Activated CD4-positive, alpha-beta T cell treated with anti-CD3 and anti-CD28 coated beads, Interleukin-2, amount 50 U/mL, for 4 hours (primary cell): ENCODE measurements at regions not wholly inside any gene's neighbourhood (a gene's known extent, or its start where the extent isn't known, plus 50 kb on each side); places are given as distances from the start of the nearest gene placed in this dataset.

Source experiments
- DNase-seq, 2 experiments: peaks; one replicate each; pipeline ENCODE4 v3.0.0-alpha.2; 2020

GRCh38 chr4:104682311-104682710, 187.6 kb upstream of the CXXC4 start:
- DNase-seq, result no peak

GRCh38 chr4:104693601-104694201, 199.0 kb upstream of the CXXC4 start:
- no peak for DNase-seq

GRCh38 chr4:104716584-104716983, 221.9 kb upstream of the CXXC4 start:
- DNase-seq, result no peak

GRCh38 chr4:104719539-104720230, 225.0 kb upstream of the CXXC4 start:
- DNase-seq, result no peak

DNA sequence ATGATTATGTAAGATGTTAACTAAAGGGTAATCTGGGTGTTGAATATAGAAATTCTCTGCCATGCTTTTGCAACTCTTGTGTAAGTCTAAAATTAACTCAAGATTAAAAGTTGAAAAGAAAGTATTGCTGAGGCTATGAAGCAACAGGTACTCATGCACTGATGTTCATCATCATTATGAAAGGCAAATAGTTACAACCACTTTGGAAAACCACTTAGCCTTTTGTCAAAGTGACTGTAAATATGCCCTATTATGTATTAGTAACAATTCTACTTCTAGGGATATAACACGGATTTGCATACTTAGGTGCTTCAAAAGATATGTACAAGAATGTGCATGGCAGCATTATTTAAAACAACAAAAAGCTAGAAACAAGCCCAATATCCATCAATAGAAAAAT, 227.8 kb upstream of the CXXC4 start:
- DNase-seq, result no peak

GRCh38 chr4:104726002-104726401, 231.3 kb upstream of the CXXC4 start:
- DNase-seq, result no peak

DNA sequence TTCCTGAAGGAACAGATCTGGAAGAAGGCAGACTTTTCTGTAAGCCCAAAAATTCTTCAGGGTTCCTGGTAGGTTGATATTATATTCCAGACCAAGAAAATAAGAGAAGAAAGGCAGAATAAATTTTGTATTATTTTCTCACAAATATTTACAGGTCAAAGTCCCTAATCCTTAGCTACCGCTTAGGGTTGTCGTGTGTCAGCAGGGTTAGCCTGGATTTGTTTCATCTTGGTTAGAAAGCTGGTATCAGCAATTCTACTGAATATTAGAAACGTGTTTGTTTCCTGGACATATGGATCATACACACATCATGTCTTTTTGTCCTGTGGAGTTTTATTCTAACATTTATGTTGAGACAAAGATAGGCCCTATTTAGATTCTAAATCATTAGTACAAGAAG, 232.9 kb upstream of the CXXC4 start:
- DNase-seq, result no peak

DNA sequence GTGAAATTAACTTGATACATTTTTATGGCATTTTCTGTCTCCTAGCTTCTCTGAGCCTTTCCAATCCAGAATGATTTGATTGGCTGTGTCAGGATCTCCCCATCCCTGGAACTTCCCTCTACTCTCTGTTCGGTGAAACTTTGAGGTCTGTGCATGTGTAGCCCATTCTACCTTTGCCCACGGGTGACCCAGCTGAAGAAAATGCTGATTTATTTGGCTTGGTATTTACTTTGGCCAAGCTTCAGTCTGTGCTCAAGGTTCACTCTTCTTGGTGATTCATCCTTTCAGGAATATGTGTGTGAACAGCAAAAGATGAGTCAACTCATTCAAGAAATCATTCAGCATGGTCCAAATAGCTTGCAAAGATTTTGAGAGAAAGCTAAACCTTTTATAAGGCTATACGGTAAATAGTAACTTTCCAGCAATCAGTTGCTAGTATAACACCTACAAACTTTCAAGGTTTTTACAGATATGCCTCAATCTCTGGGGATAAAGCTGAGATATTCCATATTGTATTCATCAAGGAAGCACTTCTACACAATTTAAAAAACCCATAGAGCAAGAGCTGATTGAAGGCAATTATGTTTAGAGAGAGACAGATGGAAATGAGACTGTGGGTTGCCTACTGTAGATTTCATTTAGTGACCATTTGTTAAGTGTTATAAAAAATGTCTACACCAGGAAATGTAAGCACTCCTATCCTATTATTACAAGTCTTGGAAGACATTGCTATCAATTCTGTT, 233.9 kb upstream of the CXXC4 start:
- no peak for DNase-seq

- no peak for DNase-seq
These were observed 238.1 kb upstream of the CXXC4 start for GRCh38 chr4:104732766-104733165.

DNA sequence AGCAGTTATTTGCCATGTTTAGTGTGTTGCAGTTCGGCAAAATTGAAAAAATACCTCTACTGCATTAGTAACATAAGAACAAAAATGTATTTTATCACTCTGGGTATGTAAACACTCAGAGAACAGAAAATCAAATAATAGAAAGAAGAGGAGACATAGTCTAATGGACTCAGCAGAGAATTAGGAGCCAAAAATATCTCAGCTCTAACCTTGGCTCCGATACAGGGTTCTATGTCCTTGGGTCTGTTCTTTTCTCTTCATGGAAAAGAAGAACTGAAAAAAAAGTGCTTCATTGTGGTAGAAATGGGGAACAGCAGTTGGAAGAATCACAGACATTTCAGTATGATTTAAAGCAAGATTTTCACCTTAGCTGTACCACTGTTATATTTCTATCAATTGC, 240.5 kb upstream of the CXXC4 start:
- no peak for DNase-seq

DNA sequence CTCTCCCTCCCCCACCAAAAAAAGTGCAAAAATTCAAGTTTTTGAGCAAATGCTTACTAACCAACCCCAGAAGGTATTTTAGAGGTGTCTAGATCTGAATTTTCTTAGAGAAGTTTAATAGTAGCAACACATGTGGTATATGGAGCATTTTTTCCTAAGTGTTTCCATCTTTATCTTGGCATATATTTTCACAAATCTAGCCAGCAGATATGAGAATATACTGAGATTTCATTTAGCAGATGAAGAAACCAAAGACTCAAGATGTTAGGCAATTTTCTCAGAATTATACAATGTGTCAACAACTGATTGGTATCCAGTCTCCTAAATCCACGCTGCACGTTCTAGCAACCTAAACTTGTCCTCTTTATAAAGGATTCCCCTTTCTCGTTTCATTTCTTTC, 245.5 kb upstream of the CXXC4 start:
- no peak for DNase-seq

GRCh38 chr4:104743215-104743653, 248.5 kb upstream of the CXXC4 start:
- no peak for DNase-seq

- DNase-seq, result no peak
These were observed 252.9 kb upstream of the CXXC4 start for GRCh38 chr4:104747635-104748034.

DNA sequence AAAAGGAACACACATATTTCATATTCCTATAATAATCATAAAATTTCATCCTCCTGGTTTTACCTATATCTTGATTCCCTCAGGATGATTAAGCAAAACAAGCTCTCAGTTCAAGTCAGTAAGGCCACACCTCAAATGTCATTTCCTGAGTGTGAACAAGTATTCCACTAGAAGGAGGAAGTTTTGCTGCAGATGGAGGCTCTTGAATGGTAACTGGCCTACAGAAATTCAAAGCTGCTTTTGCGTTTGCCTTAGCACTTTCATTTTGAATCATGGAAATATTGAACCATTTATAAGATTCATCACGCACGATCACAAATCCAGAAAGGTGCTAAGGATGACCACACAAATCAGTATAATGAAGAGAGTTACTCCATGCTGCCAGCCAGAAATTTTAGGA, 254.4 kb upstream of the CXXC4 start:
- no peak for DNase-seq

DNA sequence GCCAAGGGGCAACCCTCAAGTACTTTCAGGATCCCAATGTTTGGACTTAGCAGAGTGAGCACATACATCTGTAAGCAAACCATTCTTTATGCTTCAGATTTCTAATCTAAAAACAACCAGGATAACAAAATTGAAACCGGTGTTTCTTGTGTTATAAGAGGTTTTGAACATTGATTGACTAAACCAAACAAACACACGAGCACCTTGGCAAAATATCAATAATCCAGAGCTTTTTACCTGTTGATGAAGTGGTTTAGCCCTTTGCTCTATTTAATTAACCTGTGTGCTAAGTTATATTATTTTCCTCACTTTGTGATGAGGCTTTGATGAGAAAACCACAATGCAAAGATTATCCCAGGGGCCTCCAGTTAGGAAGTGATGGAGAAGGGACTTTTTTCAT, 255.3 kb upstream of the CXXC4 start:
- DNase-seq, result no peak

DNA sequence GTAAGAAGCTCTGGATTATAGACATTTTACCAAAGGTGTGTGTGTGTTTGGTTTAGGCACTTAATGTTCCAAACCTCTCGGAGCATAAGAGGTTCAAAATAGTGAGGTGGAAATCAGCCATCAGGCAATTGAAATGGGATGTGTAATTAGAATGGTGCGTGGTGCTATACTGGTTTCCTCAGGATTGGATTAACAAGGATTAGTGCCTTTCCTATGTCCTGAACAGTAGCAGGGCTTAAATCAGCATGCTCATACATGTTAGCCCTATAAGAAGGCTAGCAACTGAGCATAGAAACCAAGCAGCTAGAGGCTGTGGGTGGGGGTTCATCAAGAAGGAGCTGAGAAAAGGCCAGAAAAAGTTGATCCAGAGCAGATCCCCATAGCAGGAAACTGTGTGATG, 256.8 kb upstream of the CXXC4 start:
- DNase-seq, result no peak

- DNase-seq, result no peak
These were observed 257.6 kb upstream of the CXXC4 start for GRCh38 chr4:104752337-104752736.

GRCh38 chr4:104756837-104757236, 262.1 kb upstream of the CXXC4 start:
- DNase-seq, result no peak

DNA sequence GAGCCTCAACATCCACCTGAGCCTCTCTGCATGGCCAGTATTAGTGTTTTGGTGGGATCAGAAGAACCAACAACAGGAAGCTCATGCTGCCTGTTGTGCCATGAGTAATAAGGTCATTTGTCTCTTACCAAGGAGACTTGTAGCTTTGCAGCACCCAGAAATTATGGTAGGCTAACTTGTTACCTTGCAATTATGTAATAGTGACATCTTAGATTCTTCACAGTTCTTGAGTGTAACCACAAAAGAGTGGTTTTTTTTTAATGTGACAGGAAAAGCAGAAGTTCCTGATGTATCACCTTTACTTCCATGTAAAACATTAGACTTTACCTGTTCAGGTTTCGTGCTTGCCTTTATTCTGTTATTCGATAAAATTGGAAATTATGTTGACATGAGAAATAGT, 263.9 kb upstream of the CXXC4 start:
- DNase-seq, result no peak

DNA sequence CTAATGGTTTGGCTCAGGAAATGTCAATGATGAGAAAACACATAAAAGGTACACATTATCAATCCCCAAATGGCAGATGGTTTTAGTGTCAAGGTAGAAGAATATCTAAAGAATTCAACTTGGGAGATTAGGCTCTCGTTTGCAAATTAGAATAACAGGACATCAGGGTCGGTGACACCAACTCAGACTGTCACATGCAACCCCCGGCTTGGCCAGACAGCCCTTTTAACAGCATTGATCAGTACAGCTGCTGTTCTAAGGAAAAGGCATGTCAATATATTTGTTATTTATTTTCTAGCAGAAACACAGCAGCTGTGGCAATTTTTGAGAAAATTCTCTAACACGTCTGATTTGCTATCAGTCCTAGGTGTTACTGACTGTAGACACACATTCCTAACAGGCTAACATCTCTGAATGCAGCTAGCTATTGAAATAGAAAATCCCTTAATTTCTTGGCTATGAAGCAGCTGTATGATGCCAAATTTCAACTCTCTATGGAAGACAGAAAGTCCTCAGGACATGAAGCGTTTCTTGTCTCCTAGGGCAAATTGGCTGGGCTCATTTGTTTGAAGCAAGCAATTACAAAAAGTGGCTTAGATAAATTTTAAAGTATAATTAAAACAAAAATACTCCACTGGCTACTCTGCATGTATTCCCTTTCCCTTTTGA, 269.0 kb upstream of the CXXC4 start:
- DNase-seq, result no peak

- DNase-seq, result no peak
These were observed 272.0 kb upstream of the CXXC4 start for GRCh38 chr4:104766676-104767075.

- no peak for DNase-seq
These were observed 278.2 kb upstream of the CXXC4 start for GRCh38 chr4:104772849-104773248.

DNA sequence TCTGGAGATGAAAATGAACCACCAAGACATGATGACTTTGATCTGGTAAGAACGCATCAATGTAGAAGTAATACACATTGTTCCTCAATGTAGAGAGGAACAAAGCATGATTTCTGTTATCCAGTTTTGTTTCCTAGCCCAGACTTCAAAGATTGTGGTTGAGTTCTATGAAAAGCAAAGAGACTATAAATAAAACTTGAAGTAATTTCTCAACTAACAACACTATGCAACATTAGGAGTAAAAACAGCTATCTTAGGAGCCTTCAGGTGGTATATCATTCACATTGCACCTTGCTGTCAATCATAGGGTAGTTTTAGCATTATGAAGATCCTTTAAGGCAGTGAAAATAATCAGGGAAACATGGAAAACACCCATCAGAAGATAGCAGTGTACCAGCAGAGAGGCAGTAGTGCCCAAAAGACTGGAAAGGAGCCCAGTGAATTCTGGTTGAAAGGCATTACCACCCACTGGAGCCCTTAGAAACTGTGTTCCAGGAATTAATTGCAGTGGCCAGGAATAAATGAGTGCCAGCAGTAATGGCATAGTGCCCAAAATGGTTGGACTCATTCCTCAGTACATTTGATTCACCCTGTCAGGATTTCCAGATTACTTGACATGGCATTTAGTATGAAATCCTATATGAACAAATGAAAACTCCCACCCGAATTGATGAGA, 300.7 kb upstream of the CXXC4 start:
- DNase-seq, result no peak
